ENCODE measurements at regions not wholly inside any gene's neighbourhood (a gene's known extent, or its start where the extent isn't known, plus 50 kb on each side); places are given as distances from the start of the nearest gene placed in this dataset.

DNA sequence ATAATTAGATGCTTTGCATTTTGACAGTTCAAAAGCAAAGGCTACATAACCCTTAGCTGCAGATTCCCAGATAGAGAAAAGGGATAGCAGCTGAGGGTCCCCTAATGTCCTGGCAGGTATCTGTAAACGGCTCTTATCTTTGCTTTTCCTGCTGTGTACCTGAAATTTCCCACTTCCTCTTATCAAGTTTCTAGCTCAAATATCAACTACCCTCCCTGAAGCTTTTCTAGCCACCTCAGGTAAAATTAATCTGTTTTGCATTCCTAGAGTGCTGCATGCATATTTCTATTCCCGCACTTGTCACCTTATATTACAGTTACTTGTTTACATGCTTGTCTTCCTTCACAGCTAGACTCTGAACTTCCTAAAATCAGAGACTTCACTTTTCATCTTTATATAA, 55.6 kb upstream of the STXBP5L start:
- FAIRE-seq, result no peak
- ChIA-PET POLR2A (no interaction called here), CTCF (interaction anchor here (1.0 kb wide), 1 partner anchor 22 kb away, joined by 3 read pairs; no protein-coding TSS in a partner anchor)
- H3K4me2 ChIP-seq, result no peak overlapping the region
- no peak overlapping the region for H3K27ac ChIP-seq
- no peaks in the 10 kb centered on the region for H3K4me1 ChIP-seq
- 42% methylated on average over 2 of the region's 2 CpGs for WGBS (ENCODE audit: missing lambda C conversion rate)
- no peaks in the 10 kb centered on the region for H3K9me3 ChIP-seq
- TF ChIP-seq RCOR1 (IDR thresholded peaks at IDR 0.05; ENCODE audit: low read depth, low read length) (no peak), FOSL2 (IDR thresholded peaks at IDR 0.05) (no peak), FOSL2 (CRISPR knock-in tag; IDR thresholded peaks at IDR 0.05) (no peak), SREBF2 (IDR thresholded peaks at IDR 0.05) (no peak), RNF2 (IDR thresholded peaks at IDR 0.05; ENCODE audit: borderline replicate concordance, low read depth) (no peak), ZFP36 (IDR thresholded peaks at IDR 0.05; ENCODE audit: borderline replicate concordance, partially characterized antibody) (no peak), HEYL (CRISPR knock-in tag; IDR thresholded peaks at IDR 0.05) (no peak), REST (IDR thresholded peaks at IDR 0.05) (no peak), HDAC2 (IDR thresholded peaks at IDR 0.05) (no peak), POLR2AphosphoS2 (conservative IDR thresholded peaks at IDR 0.05; ENCODE audit: low read length) (no peak), RFX5 (IDR thresholded peaks at IDR 0.05) (no peak), NPAS2 (CRISPR knock-in tag; IDR thresholded peaks at IDR 0.05; ENCODE audit: borderline replicate concordance) (no peak), CEBPB (IDR thresholded peaks at IDR 0.05) (no peak), SMC3 (IDR thresholded peaks at IDR 0.05) (no peak), CHD4 (IDR thresholded peaks at IDR 0.05; ENCODE audit: borderline replicate concordance) (no peak), KDM1A (IDR thresholded peaks at IDR 0.05; ENCODE audit: low read depth) (no peak), PBX3 (IDR thresholded peaks at IDR 0.05) (no peak), MAZ (IDR thresholded peaks at IDR 0.05; ENCODE audit: borderline replicate concordance, low read depth, low read length) (no peak)
- DNase-seq (ENCODE audit: low read depth in 1 of 2, low spot score in 1 of 2), result no peak
- H3K4me3 ChIP-seq, result no peak overlapping the region
- no peak for ATAC-seq

- ChIA-PET CTCF (interaction anchor here (1.4 kb wide), 1 partner anchor 230 kb away, joined by 3 read pairs; no protein-coding TSS in a partner anchor), POLR2A (no interaction called here)
- Histone ChIP-seq H3K4me2 (no peak overlapping the region), H3K27ac (no peak overlapping the region), H3K4me1 (no peaks in the 10 kb centered on the region), H3K9me3 (no peaks in the 10 kb centered on the region), H3K4me3 (no peak overlapping the region)
- WGBS (ENCODE audit: missing lambda C conversion rate), result 75% methylated on average over 9 of the region's 9 CpGs
- no peak for FAIRE-seq
- ATAC-seq, result no peak
- no peak for DNase-seq (ENCODE audit: low read depth in 1 of 2, low spot score in 1 of 2)
- TF ChIP-seq ZNF302 (CRISPR knock-in tag; IDR thresholded peaks at IDR 0.05), result no peak
- TF ChIP-seq E2F6 (IDR thresholded peaks at IDR 0.05; ENCODE audit: borderline replicate concordance, low read depth), result no peak
- TF ChIP-seq HOXB5 (CRISPR knock-in tag; IDR thresholded peaks at IDR 0.05), result no peak
- no peak for TF ChIP-seq SMC3 (IDR thresholded peaks at IDR 0.05)
- TF ChIP-seq TFCP2L1 (CRISPR knock-in tag; IDR thresholded peaks at IDR 0.05), result no peak
- TF ChIP-seq HMGXB4 (CRISPR knock-in tag; IDR thresholded peaks at IDR 0.05; ENCODE audit: borderline replicate concordance), result no peak
- no peak for TF ChIP-seq CBX8 (IDR thresholded peaks at IDR 0.05)
- TF ChIP-seq ZC3H11A (IDR thresholded peaks at IDR 0.05), result no peak
- no peak for TF ChIP-seq NFE2L2 (conservative IDR thresholded peaks at IDR 0.05; ENCODE audit: low read length)
- TF ChIP-seq ESRRA (IDR thresholded peaks at IDR 0.05; ENCODE audit: borderline replicate concordance, low read length), result no peak
- TF ChIP-seq REST (IDR thresholded peaks at IDR 0.05), result no peak
These were observed 54.6 kb upstream of the STXBP5L start for GRCh38 chr3:120853416-120853815.
